ACC112 (cell line): ENCODE measurements at regions not wholly inside any gene's neighbourhood (a gene's known extent, or its start where the extent isn't known, plus 50 kb on each side); places are given as distances from the start of the nearest gene placed in this dataset.

ENCODE experiments used
- H2AFZ ChIP-seq: fragments of 200-600 bp; sonication (generic); one replicate; pipeline ENCODE4 v1.6.0; 2017; ENCODE audit warnings: antibody characterized with exemption, low read length; ENCODE audit not compliant: unreplicated experiment
- H3K27ac ChIP-seq: fragments of 200-600 bp; sonication (generic); 2 replicates; pipeline ENCODE4 v1.5.1; 2014; ENCODE audit warnings: low read depth, mild to moderate bottlenecking, antibody characterized with exemption, low read length, moderate library complexity
- H3K27me3 ChIP-seq: fragments of 200-600 bp; sonication (generic); 2 replicates; pipeline ENCODE4 v1.6.1; 2014; ENCODE audit warnings: mild to moderate bottlenecking, antibody characterized with exemption, low read length, moderate library complexity, mixed read lengths; ENCODE audit not compliant: insufficient read depth
- H3K36me3 ChIP-seq: fragments of 200-600 bp; sonication (generic); 2 replicates; pipeline ENCODE4 v1.6.1; 2016; ENCODE audit warnings: mild to moderate bottlenecking, antibody characterized with exemption, low read length, moderate library complexity, mixed read lengths; ENCODE audit not compliant: insufficient read depth
- H3K4me1 ChIP-seq: fragments of 200-600 bp; sonication (generic); one replicate; pipeline ENCODE4 v1.6.1; 2016; ENCODE audit warnings: low read length, mixed read lengths; ENCODE audit not compliant: insufficient read depth, unreplicated experiment, control insufficient read depth
- H3K4me3 ChIP-seq: fragments of 200-600 bp; sonication (generic); 2 replicates; pipeline ENCODE4 v1.5.1; 2014; ENCODE audit warnings: mild to moderate bottlenecking, low read depth, low read length
- H3K79me2 ChIP-seq: fragments of 200-600 bp; sonication (generic); one replicate; pipeline ENCODE4 v1.6.0; 2016; ENCODE audit warnings: low read length; ENCODE audit not compliant: control insufficient read depth, unreplicated experiment, insufficient read depth

GRCh38 chr4:36439556-36439955 lies 158.1 kb downstream of the DTHD1 start:
- H3K4me3 ChIP-seq: no peak overlapping the region

GRCh38 chr4:36445480-36445879 lies 164.1 kb downstream of the DTHD1 start:
- Histone ChIP-seq H3K36me3 (no peaks in the 10 kb centered on the region), H2AFZ (no peak overlapping the region), H3K4me1 (no peaks in the 10 kb centered on the region), H3K27ac (no peak overlapping the region), H3K4me3 (no peak overlapping the region), H3K27me3 (no peaks in the 10 kb centered on the region), H3K79me2 (no peaks in the 10 kb centered on the region)

More at GRCh38 chr4:36439556-36439955, 158.1 kb downstream of the DTHD1 start:
- no peaks in the 10 kb centered on the region for H3K4me1 ChIP-seq
- H2AFZ ChIP-seq: no peak overlapping the region
- no peaks in the 10 kb centered on the region for H3K79me2 ChIP-seq
- no peak overlapping the region for H3K27ac ChIP-seq
- no peaks in the 10 kb centered on the region for H3K27me3 ChIP-seq
- H3K36me3 ChIP-seq: no peaks in the 10 kb centered on the region

- H3K4me1 ChIP-seq: no peaks in the 10 kb centered on the region
- no peak overlapping the region for H3K4me3 ChIP-seq
- no peaks in the 10 kb centered on the region for H3K36me3 ChIP-seq
- no peaks in the 10 kb centered on the region for H3K79me2 ChIP-seq
- no peak overlapping the region for H2AFZ ChIP-seq
- no peak overlapping the region for H3K27ac ChIP-seq
- no peaks in the 10 kb centered on the region for H3K27me3 ChIP-seq
These were observed 164.9 kb downstream of the DTHD1 start for GRCh38 chr4:36446275-36446674.

- Histone ChIP-seq H3K79me2 (no peaks in the 10 kb centered on the region), H3K27ac (no peak overlapping the region), H3K4me3 (no peak overlapping the region), H3K4me1 (no peaks in the 10 kb centered on the region), H3K27me3 (no peaks in the 10 kb centered on the region), H3K36me3 (no peaks in the 10 kb centered on the region), H2AFZ (no peak overlapping the region)
These were observed 179.9 kb downstream of the DTHD1 start for GRCh38 chr4:36461344-36461743.

GRCh38 chr4:36467670-36468069 lies 186.3 kb downstream of the DTHD1 start:
- Histone ChIP-seq H3K4me3 (no peak overlapping the region), H2AFZ (no peak overlapping the region), H3K27ac (no peak overlapping the region), H3K36me3 (no peaks in the 10 kb centered on the region), H3K79me2 (no peaks in the 10 kb centered on the region), H3K4me1 (no peaks in the 10 kb centered on the region), H3K27me3 (no peaks in the 10 kb centered on the region)

GRCh38 chr4:36471903-36472302 lies 190.5 kb downstream of the DTHD1 start:
- Histone ChIP-seq H3K4me3 (no peak overlapping the region), H2AFZ (no peak overlapping the region), H3K79me2 (no peaks in the 10 kb centered on the region), H3K4me1 (no peaks in the 10 kb centered on the region), H3K27me3 (no peaks in the 10 kb centered on the region), H3K27ac (no peak overlapping the region), H3K36me3 (no peaks in the 10 kb centered on the region)

GRCh38 chr4:36476135-36476534 lies 194.7 kb downstream of the DTHD1 start:
- no peaks in the 10 kb centered on the region for H3K36me3 ChIP-seq
- H3K27me3 ChIP-seq: no peaks in the 10 kb centered on the region
- H2AFZ ChIP-seq: no peak overlapping the region
- H3K4me3 ChIP-seq: no peak overlapping the region
- no peak overlapping the region for H3K27ac ChIP-seq
- no peaks in the 10 kb centered on the region for H3K79me2 ChIP-seq
- no peaks in the 10 kb centered on the region for H3K4me1 ChIP-seq

- Histone ChIP-seq H3K36me3 (no peaks in the 10 kb centered on the region), H3K4me1 (no peaks in the 10 kb centered on the region), H3K27ac (no peak overlapping the region), H3K79me2 (no peaks in the 10 kb centered on the region), H3K27me3 (no peaks in the 10 kb centered on the region), H2AFZ (no peak overlapping the region), H3K4me3 (no peak overlapping the region)
These were observed 196.4 kb downstream of the DTHD1 start for GRCh38 chr4:36477861-36478260.

GRCh38 chr4:36485885-36486284 lies 204.5 kb downstream of the DTHD1 start:
- Histone ChIP-seq H2AFZ (no peak overlapping the region), H3K27me3 (no peaks in the 10 kb centered on the region), H3K4me1 (no peaks in the 10 kb centered on the region), H3K27ac (no peak overlapping the region), H3K4me3 (no peak overlapping the region), H3K36me3 (no peaks in the 10 kb centered on the region), H3K79me2 (no peaks in the 10 kb centered on the region)

- H3K4me3 ChIP-seq: no peak overlapping the region
- H3K27ac ChIP-seq: no peak overlapping the region
- H3K79me2 ChIP-seq: no peaks in the 10 kb centered on the region
- no peak overlapping the region for H2AFZ ChIP-seq
- no peaks in the 10 kb centered on the region for H3K27me3 ChIP-seq
- H3K4me1 ChIP-seq: no peaks in the 10 kb centered on the region
- no peaks in the 10 kb centered on the region for H3K36me3 ChIP-seq
These were observed 208.4 kb downstream of the DTHD1 start for GRCh38 chr4:36489798-36490197.

GRCh38 chr4:36492041-36492440 lies 210.6 kb downstream of the DTHD1 start:
- H3K79me2 ChIP-seq: no peaks in the 10 kb centered on the region
- H3K27me3 ChIP-seq: no peaks in the 10 kb centered on the region
- no peak overlapping the region for H2AFZ ChIP-seq
- H3K27ac ChIP-seq: no peak overlapping the region
- H3K4me1 ChIP-seq: no peaks in the 10 kb centered on the region
- no peaks in the 10 kb centered on the region for H3K36me3 ChIP-seq
- H3K4me3 ChIP-seq: no peak overlapping the region
